Common myeloid progenitor, CD34-positive (primary cell): ENCODE measurements at regions not wholly inside any gene's neighbourhood (a gene's known extent, or its start where the extent isn't known, plus 50 kb on each side); places are given as distances from the start of the nearest gene placed in this dataset.
"Not testable (repeated sequence)": the region's sequence is repeated elsewhere in the genome, so short reads cannot be mapped to it uniquely, and the experiment has no call there.

Experiments used
- CTCF ChIA-PET: fragments of 350-600 bp; sonication (Branson Sonifier 250); formaldehyde crosslinking; loops from one replicate; lab custom pipeline; 2021; ENCODE audit warnings: antibody characterized with exemption; lab: Charles Lee
- POLR2A ChIA-PET: fragments of 350-600 bp; sonication (Branson Sonifier 250); formaldehyde crosslinking; loops from one replicate; lab custom pipeline; 2021; ENCODE audit warnings: antibody characterized with exemption; lab: Charles Lee
- DNase-seq, 3 donors: peaks; one replicate each; pipeline versions ENCODE4 v3.0.0 to v3.0.0-alpha.2; 2013
- H3K27ac ChIP-seq, 2 experiments: 1 replicate in 1 of 2; 2 replicates in 1 of 2; pipeline ENCODE4 v1.7.0; 2013; ENCODE audit warnings: inconsistent platforms in 2 of 2, low read length in 2 of 2, mild to moderate bottlenecking in 2 of 2, low read depth in 1 of 2, moderate library complexity in 1 of 2; ENCODE audit not compliant: severe bottlenecking in 2 of 2, insufficient read depth in 1 of 2, poor library complexity in 1 of 2
- H3K27me3 ChIP-seq, 5 experiments: replicated peaks in 2 of 5; 1 replicate in 3 of 5; 2 replicates in 2 of 5; pipeline versions ENCODE4 v1.6.1 to v1.7.0; 2013; ENCODE audit warnings: low read length in 4 of 5, mild to moderate bottlenecking in 2 of 5, moderate library complexity in 2 of 5, inconsistent platforms in 1 of 5; ENCODE audit not compliant: insufficient read depth in 5 of 5, control insufficient read depth in 4 of 5
- H3K36me3 ChIP-seq, 4 experiments: 1 replicate in 2 of 4; 2 replicates in 2 of 4; pipeline versions ENCODE4 v1.6.1 to v1.7.0; 2013; ENCODE audit warnings: low read length in 3 of 4, control low read depth in 1 of 4, mild to moderate bottlenecking in 1 of 4; ENCODE audit not compliant: control insufficient read depth in 4 of 4, insufficient read depth in 4 of 4
- H3K4me1 ChIP-seq, 4 experiments: 1 replicate in 3 of 4; 2 replicates in 1 of 4; pipeline versions ENCODE4 v1.6.1 to v1.7.1; 2013; ENCODE audit warnings: low read length in 3 of 4, mild to moderate bottlenecking in 3 of 4, control low read depth in 1 of 4, inconsistent platforms in 1 of 4, moderate library complexity in 1 of 4; ENCODE audit not compliant: control insufficient read depth in 4 of 4, insufficient read depth in 4 of 4; ENCODE audit errors: control extremely low read depth in 1 of 4
- H3K4me3 ChIP-seq, 7 experiments: 1 replicate in 4 of 7; 2 replicates in 3 of 7; pipeline versions ENCODE4 v1.5.1 to v1.7.0; 2013; ENCODE audit warnings: mild to moderate bottlenecking in 7 of 7, low read length in 6 of 7, moderate library complexity in 6 of 7, inconsistent platforms in 2 of 7, low read depth in 2 of 7, control low read depth in 1 of 7; ENCODE audit not compliant: insufficient read depth in 4 of 7, control insufficient read depth in 1 of 7; ENCODE audit errors: extremely low read depth in 1 of 7
- H3K9me3 ChIP-seq, 5 experiments: 1 replicate in 4 of 5; 2 replicates in 1 of 5; pipeline versions ENCODE4 v1.6.1 to v1.7.1; 2013; ENCODE audit warnings: low read length in 4 of 5, mild to moderate bottlenecking in 2 of 5, inconsistent platforms in 1 of 5, low read depth in 1 of 5, moderate library complexity in 1 of 5; ENCODE audit not compliant: control insufficient read depth in 4 of 5, insufficient read depth in 2 of 5; ENCODE audit errors: control extremely low read depth in 1 of 5
- WGBS: methylation state at CpG from one replicate; pipeline ENCODE4 v1.1.5; 2013; ENCODE audit not compliant: insufficient coverage; 5-methylcytosine and 5-hydroxymethylcytosine counted together

GRCh38 chr13:42445354-42445753 is 128.6 kb upstream of the TNFSF11 start:
- H3K27ac ChIP-seq: no peak overlapping the region
- POLR2A ChIA-PET: no interaction called here
- no peak overlapping the region for H3K4me3 ChIP-seq
- no peaks in the 10 kb centered on the region for H3K27me3 ChIP-seq
- no CpG with 5 or more reads among the region's 1 CpG for WGBS
- H3K36me3 ChIP-seq: no peaks in the 10 kb centered on the region
- CTCF ChIA-PET: interaction anchor here (1.9 kb wide), 1 partner anchor 9 kb away, joined by 4 read pairs; no protein-coding TSS in a partner anchor
- DNase-seq: no peak
- peaks cover 0 to 33% (median 14%) of the 10 kb centered on the region in 5 experiments for H3K9me3 ChIP-seq
- H3K4me1 ChIP-seq: no peaks in the 10 kb centered on the region

GRCh38 chr13:42446597-42446996 is 127.4 kb upstream of the TNFSF11 start:
- DNase-seq, POLR2A ChIA-PET, H3K4me1 ChIP-seq, H3K27ac ChIP-seq, CTCF ChIA-PET, H3K27me3 ChIP-seq, H3K36me3 ChIP-seq, H3K4me3 ChIP-seq: not testable (repeated sequence)
- peaks cover 0 to 33% (median 14%) of the 10 kb centered on the region in 5 experiments for H3K9me3 ChIP-seq
- 96% methylated on average over 5 of the region's 5 CpGs for WGBS

- Histone ChIP-seq H3K27ac (no peak overlapping the region), H3K27me3 (no peaks in the 10 kb centered on the region), H3K36me3 (no peaks in the 10 kb centered on the region), H3K4me1 (no peaks in the 10 kb centered on the region), H3K4me3 (no peak overlapping the region), H3K9me3 (peaks cover 0 to 6% (median 0%) of the 10 kb centered on the region in 5 experiments)
- WGBS: 95% methylated on average over 11 of the region's 11 CpGs
- ChIA-PET CTCF (no interaction called here), POLR2A (no interaction called here)
- DNase-seq: no peak
Observed at GRCh38 chr13:42453091-42453645, 120.8 kb upstream of the TNFSF11 start.

- ChIA-PET POLR2A (no interaction called here), CTCF (interaction anchor here (1.2 kb wide), 1 partner anchor 10 kb away, joined by 4 read pairs; no protein-coding TSS in a partner anchor)
- WGBS: no CpG with 5 or more reads among the region's 6 CpGs
- Histone ChIP-seq H3K4me3 (no peak overlapping the region), H3K9me3 (peaks cover 0 to 6% (median 0%) of the 10 kb centered on the region in 5 experiments), H3K36me3 (no peaks in the 10 kb centered on the region), H3K27me3 (no peaks in the 10 kb centered on the region), H3K27ac (no peak overlapping the region), H3K4me1 (no peaks in the 10 kb centered on the region)
- no peak for DNase-seq
Observed at GRCh38 chr13:42454749-42455148, 119.2 kb upstream of the TNFSF11 start.

GRCh38 chr13:42458193-42458592 is 115.8 kb upstream of the TNFSF11 start:
- DNase-seq: no peak
- Histone ChIP-seq H3K4me3 (no peak overlapping the region), H3K27ac (no peak overlapping the region), H3K27me3 (no peaks in the 10 kb centered on the region), H3K36me3 (no peaks in the 10 kb centered on the region), H3K4me1 (no peaks in the 10 kb centered on the region), H3K9me3 (peaks cover 0 to 8% (median 5%) of the 10 kb centered on the region in 5 experiments)
- POLR2A ChIA-PET: no interaction called here
- WGBS: no CpG with 5 or more reads among the region's 5 CpGs
- CTCF ChIA-PET: no interaction called here

- Histone ChIP-seq H3K27me3 (no peaks in the 10 kb centered on the region), H3K4me1 (peaks cover 0 to 7% (median 1%) of the 10 kb centered on the region in 4 experiments), H3K27ac (no peak overlapping the region), H3K36me3 (no peaks in the 10 kb centered on the region), H3K9me3 (peaks cover 0 to 8% (median 5%) of the 10 kb centered on the region in 5 experiments), H3K4me3 (no peak overlapping the region)
- DNase-seq: no peak
- ChIA-PET POLR2A (interaction anchor here (0.5 kb wide), 1 partner anchor 104 kb away, joined by 4 read pairs; no protein-coding TSS in a partner anchor), CTCF (no interaction called here)
- WGBS: no CpG with 5 or more reads among the region's 4 CpGs
Observed at GRCh38 chr13:42466123-42466522, 107.8 kb upstream of the TNFSF11 start.

- no peak overlapping the region for H3K4me3 ChIP-seq
- POLR2A ChIA-PET: interaction anchor here (0.5 kb wide), 1 partner anchor 103 kb away, joined by 4 read pairs; no protein-coding TSS in a partner anchor
- no peak for DNase-seq
- peaks cover 0 to 4% (median 2%) of the 10 kb centered on the region in 5 experiments for H3K9me3 ChIP-seq
- H3K4me1 ChIP-seq: peaks cover 0 to 7% (median 1%) of the 10 kb centered on the region in 4 experiments
- no peak overlapping the region for H3K27ac ChIP-seq
- CTCF ChIA-PET: no interaction called here
- WGBS: no CpG with 5 or more reads among the region's 1 CpG
- H3K27me3 ChIP-seq: no peaks in the 10 kb centered on the region
- H3K36me3 ChIP-seq: no peaks in the 10 kb centered on the region
Observed at GRCh38 chr13:42466609-42467008, 107.3 kb upstream of the TNFSF11 start.
